ENCODE measurements at regions not wholly inside any gene's neighbourhood (a gene's known extent, or its start where the extent isn't known, plus 50 kb on each side); places are given as distances from the start of the nearest gene placed in this dataset.

- TF ChIP-seq CTCF (conservative IDR thresholded peaks at IDR 0.05; ENCODE audit: low read depth in 2 of 2) (no peak), POLR2AphosphoS5 (IDR thresholded peaks at IDR 0.05; ENCODE audit: low read depth) (no peak), JUNB (IDR thresholded peaks at IDR 0.05; ENCODE audit: unreplicated experiment) (no peak)
Measured at GRCh38 chr3:148068466-148068865, 629.2 kb upstream of the AGTR1 start (continued).

GRCh38 chr3:148070041-148070440, 627.7 kb upstream of the AGTR1 start:
- Histone ChIP-seq H3K79me2 (replicated peaks; ENCODE audit: insufficient read depth) (no peaks in the 10 kb centered on the region), H2AFZ (no peak overlapping the region), H3K9me2 (ENCODE audit: insufficient read depth) (no peaks in the 10 kb centered on the region), H4K20me1 (replicated peaks; ENCODE audit: insufficient read depth) (no peaks in the 10 kb centered on the region), H3K27me3 (ENCODE audit: insufficient read depth) (no peaks in the 10 kb centered on the region), H3K36me3 (ENCODE audit: insufficient read depth) (no peaks in the 10 kb centered on the region), H3F3A (replicated peaks; ENCODE audit: low read depth) (no peaks in the 10 kb centered on the region), H3K4me3 (no peak overlapping the region), H3K4me1 (ENCODE audit: insufficient read depth) (no peaks in the 10 kb centered on the region), H3K4me2 (no peak overlapping the region), H3K27ac (ENCODE audit: low read depth) (no peak overlapping the region)
- Mint-ChIP-seq H3K4me1 (no peaks in the 10 kb centered on the region), H3K27me3 (ENCODE audit: insufficient read depth, low read depth, poor library complexity) (no peaks in the 10 kb centered on the region), H3K4me3 (no peak overlapping the region), H3K27ac (no peak overlapping the region), H3K36me3 (ENCODE audit: low read depth) (no peaks in the 10 kb centered on the region), H3K9me3 (no peaks in the 10 kb centered on the region)
- DNase-seq (ENCODE audit: low spot score) (no peak), ATAC-seq (no peak)
- TF ChIP-seq JUNB (IDR thresholded peaks at IDR 0.05; ENCODE audit: unreplicated experiment) (no peak), NANOG (IDR thresholded peaks at IDR 0.05; ENCODE audit: borderline replicate concordance) (no peak)

- H3K27ac Mint-ChIP-seq, result no peak overlapping the region
- Histone ChIP-seq H4K20me1 (replicated peaks; ENCODE audit: insufficient read depth) (no peaks in the 10 kb centered on the region), H3F3A (replicated peaks; ENCODE audit: low read depth) (no peaks in the 10 kb centered on the region), H3K27ac (ENCODE audit: low read depth) (no peak overlapping the region), H3K27me3 (ENCODE audit: insufficient read depth) (no peaks in the 10 kb centered on the region), H3K36me3 (ENCODE audit: insufficient read depth) (no peaks in the 10 kb centered on the region), H3K4me1 (ENCODE audit: insufficient read depth) (no peaks in the 10 kb centered on the region), H3K79me2 (replicated peaks; ENCODE audit: insufficient read depth) (no peaks in the 10 kb centered on the region), H3K4me3 (no peak overlapping the region), H3K4me2 (no peak overlapping the region), H3K9me2 (ENCODE audit: insufficient read depth) (no peaks in the 10 kb centered on the region), H2AFZ (no peak overlapping the region)
- no peaks in the 10 kb centered on the region for H3K36me3 Mint-ChIP-seq (ENCODE audit: low read depth)
- H3K9me3 Mint-ChIP-seq, result no peaks in the 10 kb centered on the region
- TF ChIP-seq REST (IDR thresholded peaks at IDR 0.05; ENCODE audit: unreplicated experiment), result no peak
- TF ChIP-seq JUNB (IDR thresholded peaks at IDR 0.05; ENCODE audit: unreplicated experiment), result no peak
- TF ChIP-seq ZNF114 (CRISPR knock-in tag; IDR thresholded peaks at IDR 0.05), result no peak
- TF ChIP-seq NANOG (IDR thresholded peaks at IDR 0.05; ENCODE audit: borderline replicate concordance), result no peak
- no peak for TF ChIP-seq ZNF462 (CRISPR knock-in tag; IDR thresholded peaks at IDR 0.05)
- no peak for TF ChIP-seq STAT1 (IDR thresholded peaks at IDR 0.05; ENCODE audit: unreplicated experiment)
- DNase-seq (ENCODE audit: low spot score) (no peak), ATAC-seq (no peak)
- peaks cover 4% of the 10 kb centered on the region; the same call in 1 of the 3 replicates for H3K4me1 Mint-ChIP-seq
- no peak overlapping the region for H3K4me3 Mint-ChIP-seq
- no peaks in the 10 kb centered on the region for H3K27me3 Mint-ChIP-seq (ENCODE audit: insufficient read depth, low read depth, poor library complexity)
Measured at GRCh38 chr3:148073721-148074456, 623.8 kb upstream of the AGTR1 start.

Data from GM23338 (cell line).